Adrenal gland (tissue), 9 donors: ENCODE measurements at regions not wholly inside any gene's neighbourhood (a gene's known extent, or its start where the extent isn't known, plus 50 kb on each side); places are given as distances from the start of the nearest gene placed in this dataset.

Experiments
- DNase-seq, 7 donors: peaks; one replicate each; pipeline ENCODE4 v3.0.0-alpha.2; 2019 to 2020
- H3K27ac ChIP-seq, 5 donors: fragments of 200-600 bp; sonication (generic) in 4 of 5; 1 replicate in 3 of 5; 2 replicates in 2 of 5; pipeline versions ENCODE4 v1.5.1 to v1.8.0; 2016 to 2020; ENCODE audit warnings: mild to moderate bottlenecking in 1 of 5
- H3K27me3 ChIP-seq: fragments of 200-600 bp; 2 replicates; pipeline ENCODE4 v1.8.0; 2021
- H3K36me3 ChIP-seq, 2 donors: fragments of 200-600 bp; replicated peaks in 1 of 2; 1 replicate in 1 of 2; 2 replicates in 1 of 2; pipeline versions ENCODE4 v1.5.1 to v1.8.0; 2018 to 2022
- H3K4me1 ChIP-seq, 2 donors: fragments of 200-600 bp; replicated peaks in 1 of 2; 1 replicate in 1 of 2; 2 replicates in 1 of 2; pipeline versions ENCODE4 v1.5.1 to v1.8.0; 2018 to 2021
- H3K4me3 ChIP-seq, 4 donors: fragments of 200-600 bp; sonication (generic) in 3 of 4; one replicate each; pipeline ENCODE4 v1.5.1; 2016 to 2018
- H3K9me3 ChIP-seq, 3 donors: fragments of 200-600 bp; sonication (generic) in 1 of 3; replicated peaks in 1 of 3; 1 replicate in 2 of 3; 2 replicates in 1 of 3; pipeline versions ENCODE4 v1.5.1 to v1.8.0; 2016 to 2021
- POLR2A ChIP-seq, 2 donors: fragments of 450-650 bp; IDR thresholded peaks; one replicate each; pipeline ENCODE4 v1.6.1; 2017; ENCODE audit warnings: antibody characterized with exemption in 2 of 2, mild to moderate bottlenecking in 2 of 2, moderate library complexity in 1 of 2
- WGBS, 4 donors: extraction: QIAGEN DNeasy Blood & Tissue Kit in 2 of 4; methylation state at CpG; one replicate each; pipeline versions ENCODE4 v1.1.5 to v1.1.7; 2013 to 2017; 5-methylcytosine and 5-hydroxymethylcytosine counted together
- intact Hi-C, 2 donors: fragments of 100-400 bp; cut with DNase I; formaldehyde crosslinking; loops; one replicate each; pipeline versions ENCODE4 v1.14.1 to v1.15.0; 2022 to 2023
- TF ChIP-seq, protein P1 (sequence below), 6 experiments: fragments of 450-650 bp in 4 of 6; fragments of 200-600 bp in 2 of 6; sonication (generic) in 1 of 6; IDR thresholded peaks; 1 replicate in 5 of 6; 2 replicates in 1 of 6; pipeline versions ENCODE4 v1.5.1 to v1.8.0; 2016 to 2021; ENCODE audit warnings: antibody characterized with exemption in 6 of 6, mild to moderate bottlenecking in 2 of 6, moderate library complexity in 1 of 6
- donor health status: healthy with polysubstance abuse.
- donor health status: Bipolar disorder and iron deficiency.
- donor health status: DM: yes; HTN: yes; CAD: no.
- donor health status: DM: no; HTN: no; CAD: no.
- donor health status: DM: no; HTN: no; CAD: no.

- TF ChIP-seq, protein P1, sequence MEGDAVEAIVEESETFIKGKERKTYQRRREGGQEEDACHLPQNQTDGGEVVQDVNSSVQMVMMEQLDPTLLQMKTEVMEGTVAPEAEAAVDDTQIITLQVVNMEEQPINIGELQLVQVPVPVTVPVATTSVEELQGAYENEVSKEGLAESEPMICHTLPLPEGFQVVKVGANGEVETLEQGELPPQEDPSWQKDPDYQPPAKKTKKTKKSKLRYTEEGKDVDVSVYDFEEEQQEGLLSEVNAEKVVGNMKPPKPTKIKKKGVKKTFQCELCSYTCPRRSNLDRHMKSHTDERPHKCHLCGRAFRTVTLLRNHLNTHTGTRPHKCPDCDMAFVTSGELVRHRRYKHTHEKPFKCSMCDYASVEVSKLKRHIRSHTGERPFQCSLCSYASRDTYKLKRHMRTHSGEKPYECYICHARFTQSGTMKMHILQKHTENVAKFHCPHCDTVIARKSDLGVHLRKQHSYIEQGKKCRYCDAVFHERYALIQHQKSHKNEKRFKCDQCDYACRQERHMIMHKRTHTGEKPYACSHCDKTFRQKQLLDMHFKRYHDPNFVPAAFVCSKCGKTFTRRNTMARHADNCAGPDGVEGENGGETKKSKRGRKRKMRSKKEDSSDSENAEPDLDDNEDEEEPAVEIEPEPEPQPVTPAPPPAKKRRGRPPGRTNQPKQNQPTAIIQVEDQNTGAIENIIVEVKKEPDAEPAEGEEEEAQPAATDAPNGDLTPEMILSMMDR (IDR thresholded peaks at IDR 0.05), result no peak
- no peak for TF ChIP-seq POLR2A (IDR thresholded peaks at IDR 0.05)
- Histone ChIP-seq H3K4me1 (no peaks in the 10 kb centered on the region), H3K27ac (no peak overlapping the region), H3K4me3 (no peak overlapping the region), H3K27me3 (no peaks in the 10 kb centered on the region), H3K36me3 (no peaks in the 10 kb centered on the region), H3K9me3 (no peaks in the 10 kb centered on the region)
- intact Hi-C loops, result no loop called here
- DNase-seq, result no peak
- WGBS, 4 donors, result 37 to 69% (median 54%) methylated on average over 3 of the region's 3 CpGs
Observed at GRCh38 chr9:100689635-100690034, 111.8 kb downstream of the CAVIN4 start.

GRCh38 chr9:100690438-100690837 is 112.6 kb downstream of the CAVIN4 start:
- Histone ChIP-seq H3K36me3 (no peaks in the 10 kb centered on the region), H3K4me3 (no peak overlapping the region), H3K27me3 (no peaks in the 10 kb centered on the region), H3K27ac (no peak overlapping the region), H3K9me3 (no peaks in the 10 kb centered on the region), H3K4me1 (no peaks in the 10 kb centered on the region)
- TF ChIP-seq, protein P1 (IDR thresholded peaks at IDR 0.05), result no peak
- no peak for TF ChIP-seq POLR2A (IDR thresholded peaks at IDR 0.05)
- DNase-seq, result no peak
- 77 to 96% (median 88%) methylated on average over 5 of the region's 5 CpGs for WGBS, 4 donors
- intact Hi-C loops, result no loop called here

- TF ChIP-seq POLR2A (IDR thresholded peaks at IDR 0.05), result no peak
- TF ChIP-seq, protein P1 (IDR thresholded peaks at IDR 0.05), result no peak
- Histone ChIP-seq H3K4me3 (no peak overlapping the region), H3K9me3 (no peaks in the 10 kb centered on the region), H3K36me3 (no peaks in the 10 kb centered on the region), H3K27ac (no peak overlapping the region), H3K4me1 (no peaks in the 10 kb centered on the region), H3K27me3 (no peaks in the 10 kb centered on the region)
- intact Hi-C loops, result no loop called here
- DNase-seq, result no peak
- WGBS, 4 donors, result 78 to 93% (median 87%) methylated on average over 1 of the region's 1 CpG
Observed at GRCh38 chr9:100697339-100697738, 119.5 kb downstream of the CAVIN4 start.

DNA sequence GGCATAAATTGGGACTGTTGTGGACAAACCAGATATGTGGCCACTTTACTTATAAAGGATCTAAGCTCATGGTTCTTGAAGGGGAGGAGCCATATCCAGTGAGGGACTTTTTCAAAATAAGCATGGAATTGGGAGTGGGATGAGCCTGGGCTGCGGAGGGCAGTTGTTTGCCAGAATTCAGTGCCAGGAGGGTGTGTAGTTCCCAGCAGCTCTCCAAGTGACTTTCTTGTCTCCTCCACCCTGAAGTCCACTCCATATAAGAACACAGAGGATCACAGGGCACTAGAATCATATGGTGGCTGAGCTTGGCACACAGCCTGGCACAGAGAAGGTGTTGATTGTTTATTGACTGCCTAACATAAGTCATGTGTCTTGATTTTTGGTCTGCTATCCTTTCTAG is 121.1 kb downstream of the CAVIN4 start:
- no peaks in the 10 kb centered on the region for H3K36me3 ChIP-seq
- TF ChIP-seq POLR2A (IDR thresholded peaks at IDR 0.05), result no peak
- TF ChIP-seq, protein P1 (IDR thresholded peaks at IDR 0.05), result no peak
- H3K27me3 ChIP-seq, result no peaks in the 10 kb centered on the region
- no peak overlapping the region for H3K4me3 ChIP-seq
- intact Hi-C loops, result no loop called here
- no peaks in the 10 kb centered on the region for H3K4me1 ChIP-seq
- H3K27ac ChIP-seq, result no peak overlapping the region
- 56 to 82% (median 65%) methylated on average over 1 of the region's 1 CpG for WGBS, 4 donors
- no peaks in the 10 kb centered on the region for H3K9me3 ChIP-seq
- DNase-seq, result no peak
